Uterus (tissue), 2 donors: ENCODE measurements at regions not wholly inside any gene's neighbourhood (a gene's known extent, or its start where the extent isn't known, plus 50 kb on each side); places are given as distances from the start of the nearest gene placed in this dataset.

ENCODE experiments used
- POLR2A ChIP-seq, 2 donors: fragments of 450-650 bp; IDR thresholded peaks; one replicate each; pipeline ENCODE4 v1.6.1; 2016; ENCODE audit warnings: antibody characterized with exemption in 2 of 2, mild to moderate bottlenecking in 1 of 2, moderate library complexity in 1 of 2
- TF ChIP-seq, protein P1 (sequence below), 4 experiments: fragments of 200-600 bp in 2 of 4; fragments of 450-650 bp in 2 of 4; sonication (generic) in 2 of 4; IDR thresholded peaks; one replicate each; pipeline ENCODE4 v1.5.1; 2016 to 2019; ENCODE audit warnings: antibody characterized with exemption in 4 of 4, mild to moderate bottlenecking in 2 of 4, moderate library complexity in 1 of 4

DNA sequence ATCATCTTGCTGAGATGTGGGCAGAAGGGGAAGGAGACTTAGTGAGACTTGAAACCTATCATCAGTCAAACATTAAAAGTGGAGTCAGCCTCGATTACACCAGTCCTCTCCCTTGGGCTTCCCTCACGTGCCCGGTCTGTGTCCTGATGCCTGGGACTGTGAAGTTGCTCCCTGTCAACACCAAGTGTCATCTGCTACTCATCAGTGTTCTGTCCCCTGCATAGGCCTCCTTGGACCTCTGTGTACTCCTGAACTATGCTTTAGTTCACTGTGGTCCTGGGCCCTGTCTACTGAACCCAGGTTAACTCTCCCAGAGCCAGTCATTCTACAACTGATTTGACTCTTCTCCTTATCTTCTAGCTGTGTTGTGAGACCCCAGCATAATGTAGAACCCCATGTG, 506.3 kb downstream of the TYW1 start:
- TF ChIP-seq, protein P1, sequence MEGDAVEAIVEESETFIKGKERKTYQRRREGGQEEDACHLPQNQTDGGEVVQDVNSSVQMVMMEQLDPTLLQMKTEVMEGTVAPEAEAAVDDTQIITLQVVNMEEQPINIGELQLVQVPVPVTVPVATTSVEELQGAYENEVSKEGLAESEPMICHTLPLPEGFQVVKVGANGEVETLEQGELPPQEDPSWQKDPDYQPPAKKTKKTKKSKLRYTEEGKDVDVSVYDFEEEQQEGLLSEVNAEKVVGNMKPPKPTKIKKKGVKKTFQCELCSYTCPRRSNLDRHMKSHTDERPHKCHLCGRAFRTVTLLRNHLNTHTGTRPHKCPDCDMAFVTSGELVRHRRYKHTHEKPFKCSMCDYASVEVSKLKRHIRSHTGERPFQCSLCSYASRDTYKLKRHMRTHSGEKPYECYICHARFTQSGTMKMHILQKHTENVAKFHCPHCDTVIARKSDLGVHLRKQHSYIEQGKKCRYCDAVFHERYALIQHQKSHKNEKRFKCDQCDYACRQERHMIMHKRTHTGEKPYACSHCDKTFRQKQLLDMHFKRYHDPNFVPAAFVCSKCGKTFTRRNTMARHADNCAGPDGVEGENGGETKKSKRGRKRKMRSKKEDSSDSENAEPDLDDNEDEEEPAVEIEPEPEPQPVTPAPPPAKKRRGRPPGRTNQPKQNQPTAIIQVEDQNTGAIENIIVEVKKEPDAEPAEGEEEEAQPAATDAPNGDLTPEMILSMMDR (IDR thresholded peaks at IDR 0.05): no peak
- TF ChIP-seq POLR2A (IDR thresholded peaks at IDR 0.05): no peak
